Vagina (tissue), 2 donors: ENCODE measurements at regions not wholly inside any gene's neighbourhood (a gene's known extent, or its start where the extent isn't known, plus 50 kb on each side); places are given as distances from the start of the nearest gene placed in this dataset.

Experiments used
- POLR2A ChIP-seq, 2 donors: fragments of 450-650 bp; IDR thresholded peaks; one replicate each; pipeline ENCODE4 v1.6.1; 2017; ENCODE audit warnings: antibody characterized with exemption in 2 of 2, mild to moderate bottlenecking in 2 of 2, moderate library complexity in 2 of 2
- POLR2AphosphoS5 ChIP-seq, 2 donors: sonication (generic); formaldehyde crosslinking; IDR thresholded peaks; one replicate each; pipeline ENCODE4 v1.9.0; 2017; ENCODE audit warnings: antibody characterized with exemption in 2 of 2, mild to moderate bottlenecking in 2 of 2, low read depth in 1 of 2; ENCODE audit not compliant: insufficient read depth in 1 of 2

DNA sequence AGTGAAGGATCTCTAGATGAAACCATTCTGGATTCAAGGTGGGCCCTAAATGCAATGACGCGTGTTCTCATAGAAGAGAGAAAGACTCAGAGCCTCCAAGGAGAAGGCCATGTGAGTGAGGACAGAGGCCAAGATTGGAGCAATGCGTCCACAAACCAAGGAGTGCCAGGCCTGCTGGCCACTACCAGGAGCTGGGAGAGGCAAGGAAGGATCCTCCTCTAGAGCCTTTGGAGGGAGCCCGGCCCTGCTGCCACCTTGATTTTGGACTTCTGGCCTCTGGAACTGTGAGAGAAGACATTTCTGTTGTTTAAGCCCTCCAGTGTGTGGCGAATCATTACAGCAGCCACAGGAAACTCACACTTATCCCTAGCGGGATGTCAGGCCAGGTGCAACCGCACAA is 52.7 kb upstream of the SHANK2 start:
- TF ChIP-seq POLR2A (IDR thresholded peaks at IDR 0.05) (no peak), POLR2AphosphoS5 (IDR thresholded peaks at IDR 0.05; ENCODE audit: insufficient read depth in 1 of 2, low read depth in 1 of 2) (no peak)
